Transverse colon (tissue), 1 donor: ENCODE measurements at regions not wholly inside any gene's neighbourhood (a gene's known extent, or its start where the extent isn't known, plus 50 kb on each side); places are given as distances from the start of the nearest gene placed in this dataset.

Experiments
- EP300 ChIP-seq: sonication (generic); formaldehyde crosslinking; IDR thresholded peaks from one replicate; pipeline ENCODE4 v1.6.1; 2017; ENCODE audit warnings: antibody characterized with exemption, low read depth
- POLR2A ChIP-seq: fragments of 450-650 bp; IDR thresholded peaks from one replicate; pipeline ENCODE4 v1.6.1; 2016; ENCODE audit warnings: antibody characterized with exemption, mild to moderate bottlenecking, moderate library complexity

DNA sequence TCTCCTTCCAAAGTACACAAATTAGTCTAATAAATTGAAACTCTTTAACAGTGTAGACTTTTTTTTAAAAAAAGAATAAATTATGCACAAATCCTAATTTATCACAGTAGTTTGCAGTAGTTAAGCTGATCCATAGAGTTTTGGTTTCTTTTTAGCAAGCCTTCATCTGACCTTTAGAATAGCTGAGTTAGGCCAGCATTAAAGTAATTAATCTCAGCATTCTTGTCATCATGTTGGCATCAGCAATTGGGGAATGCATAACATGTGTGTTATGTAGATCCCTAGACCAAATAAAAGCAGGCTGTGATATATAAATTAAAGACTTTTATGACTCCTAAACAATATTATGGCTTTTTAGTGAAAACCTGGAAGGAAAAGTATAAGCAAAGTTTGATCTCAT is 426.5 kb upstream of the PABPC4L start:
- TF ChIP-seq POLR2A (no peak), EP300 (no peak)
